ENCODE measurements at regions not wholly inside any gene's neighbourhood (a gene's known extent, or its start where the extent isn't known, plus 50 kb on each side); places are given as distances from the start of the nearest gene placed in this dataset.
A peak's percentile ranks its signal among the peaks of the same experiment; 100 is the strongest.
"Not testable (repeated sequence)": the region's sequence is repeated elsewhere in the genome, so short reads cannot be mapped to it uniquely, and the experiment has no call there.

- ATAC-seq (peak; percentile 97), DNase-seq (peak; percentile 67 to 92)
- peak overlapping the region; percentile 49 to 81 for H3K27ac Mint-ChIP-seq
- peaks cover 66% of the 10 kb centered on the region for H3K4me1 Mint-ChIP-seq
- peak overlapping the region; percentile 64 to 75 for H3K4me3 Mint-ChIP-seq
- H3K9me3 Mint-ChIP-seq: peaks cover 0 to 4% of the 10 kb centered on the region in 2 donors
- no peaks in the 10 kb centered on the region for H3K27me3 Mint-ChIP-seq
Measured at GRCh38 chr2:136327162-136327852, 209.4 kb upstream of the CXCR4 start.

DNA sequence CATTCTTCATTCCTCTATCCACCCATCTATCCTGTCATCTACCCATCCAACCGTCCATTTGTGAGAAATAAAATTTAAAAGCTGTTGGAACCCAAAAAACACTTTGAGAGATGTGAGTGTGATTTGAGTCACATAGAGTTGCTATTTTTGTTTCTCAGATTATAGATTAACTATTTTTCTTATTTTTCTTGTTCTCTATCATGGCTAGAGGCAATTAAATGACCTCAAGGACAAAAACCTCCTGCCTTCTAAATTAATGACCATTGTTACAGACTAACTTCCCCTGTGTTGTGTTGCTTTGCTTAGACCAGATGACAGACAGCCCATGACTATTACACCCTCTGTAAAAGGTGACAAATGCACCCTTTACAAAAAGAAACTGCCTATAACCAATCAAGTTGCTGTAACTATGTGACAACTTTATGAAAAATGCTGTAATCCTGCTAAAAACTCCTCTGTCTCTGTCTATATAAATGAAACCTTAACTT, 207.9 kb upstream of the CXCR4 start:
- DNase-seq (no peak), ATAC-seq (no peak)
- Mint-ChIP-seq H3K27ac (no peak overlapping the region), H3K27me3 (no peaks in the 10 kb centered on the region), H3K4me3 (no peak overlapping the region), H3K4me1 (peaks cover 80% of the 10 kb centered on the region), H3K9me3 (peaks cover 0 to 4% of the 10 kb centered on the region in 2 donors)

DNA sequence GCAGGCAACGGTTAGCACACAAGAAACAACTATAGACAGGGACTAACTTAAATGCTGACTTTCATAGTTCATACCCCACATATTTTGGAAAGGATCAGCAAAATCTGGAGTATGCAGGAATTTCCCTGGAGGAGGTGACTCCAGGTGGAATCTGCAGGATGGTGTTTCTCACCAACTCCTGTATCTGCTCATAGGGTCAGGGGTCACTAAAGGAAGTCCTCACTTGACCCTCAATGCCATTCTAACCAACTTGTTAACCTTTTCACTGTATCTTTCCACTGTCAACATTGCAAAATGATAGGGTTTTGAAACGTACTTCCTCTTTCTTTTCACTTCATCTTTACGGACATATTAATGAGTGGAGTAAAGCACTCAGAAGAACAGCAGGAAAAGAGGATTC, 207.0 kb upstream of the CXCR4 start:
- Mint-ChIP-seq H3K4me1 (peaks cover 89% of the 10 kb centered on the region), H3K4me3 (no peak overlapping the region), H3K27ac (no peak overlapping the region), H3K9me3 (peaks cover 0 to 4% of the 10 kb centered on the region in 2 donors), H3K27me3 (no peaks in the 10 kb centered on the region)
- no peak for DNase-seq
- no peak for ATAC-seq

DNA sequence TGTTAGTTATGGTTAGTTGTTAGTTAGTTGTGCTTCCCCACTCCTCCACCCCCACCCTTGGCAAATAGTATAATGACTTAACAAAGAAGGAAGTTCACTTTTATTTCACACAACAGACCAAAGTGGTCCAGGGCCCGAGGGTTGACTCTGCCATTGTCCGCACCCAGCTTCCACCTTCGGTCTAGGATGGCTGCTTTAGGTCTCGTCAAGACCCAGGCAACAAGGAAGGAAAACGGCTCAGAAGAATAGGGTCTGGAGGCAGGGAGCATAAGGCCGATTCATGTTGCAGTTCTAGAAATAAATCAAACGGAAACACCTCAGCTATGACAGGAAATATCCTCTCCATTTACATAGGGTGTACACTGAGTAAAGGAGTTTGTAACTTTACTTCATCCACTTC, 206.0 kb upstream of the CXCR4 start:
- Mint-ChIP-seq H3K27ac (peak overlapping the region; percentile 72 to 92), H3K27me3 (no peaks in the 10 kb centered on the region), H3K9me3 (peaks cover 0 to 4% of the 10 kb centered on the region in 2 donors), H3K4me1 (peaks cover 100% of the 10 kb centered on the region), H3K4me3 (peak overlapping the region; percentile 68)
- ATAC-seq: no peak
- DNase-seq: no peak

DNA sequence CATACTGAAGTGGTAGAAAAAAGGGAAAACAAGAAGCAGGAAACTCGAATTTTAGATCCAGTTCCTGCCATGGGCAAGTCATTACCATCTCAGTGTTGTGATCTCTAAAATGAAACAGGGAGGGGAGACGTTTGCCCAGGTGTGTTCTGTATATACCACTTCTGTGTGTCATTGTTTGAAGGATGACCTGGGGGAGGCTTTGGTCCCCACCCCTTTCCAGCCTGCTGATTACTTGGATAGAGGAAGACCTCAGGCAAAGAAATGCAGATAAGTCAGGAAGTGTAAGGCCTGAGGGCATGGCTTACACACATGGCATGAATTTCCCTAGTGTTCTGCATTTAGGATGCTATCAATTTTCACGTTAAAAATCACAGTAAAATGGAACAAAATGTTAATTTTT, 205.2 kb upstream of the CXCR4 start:
- H3K27me3 Mint-ChIP-seq: no peaks in the 10 kb centered on the region
- peaks cover 0 to 4% of the 10 kb centered on the region in 2 donors for H3K9me3 Mint-ChIP-seq
- no peak for DNase-seq
- H3K4me3 Mint-ChIP-seq: no peak overlapping the region
- no peak for ATAC-seq
- no peak overlapping the region for H3K27ac Mint-ChIP-seq
- H3K4me1 Mint-ChIP-seq: peaks cover 100% of the 10 kb centered on the region

DNA sequence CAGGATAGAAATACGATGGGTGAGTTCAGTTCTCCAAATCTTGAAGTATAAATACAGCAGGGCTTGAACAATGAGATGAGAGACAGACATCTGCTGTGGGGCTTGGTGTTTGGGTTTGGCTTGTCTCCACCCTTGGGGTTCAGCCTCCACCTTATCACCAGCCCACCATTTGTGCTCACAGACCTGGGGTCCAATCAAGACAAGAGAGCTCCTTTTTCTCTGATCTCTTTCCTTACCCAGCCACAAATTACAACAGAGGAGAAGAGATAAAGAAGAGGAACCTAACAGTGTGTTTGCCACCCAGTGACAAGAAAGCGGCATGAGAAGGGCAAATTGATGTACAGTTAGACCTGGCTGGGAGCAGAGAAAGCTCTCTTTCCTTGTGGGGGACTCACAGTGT, 204.5 kb upstream of the CXCR4 start:
- Mint-ChIP-seq H3K27ac (peak overlapping the region in 1 of 2 donors; percentile 44), H3K9me3 (peaks cover 0 to 4% of the 10 kb centered on the region in 2 donors), H3K4me3 (no peak overlapping the region), H3K27me3 (peaks cover 1% of the 10 kb centered on the region), H3K4me1 (peaks cover 95% of the 10 kb centered on the region)
- no peak for DNase-seq
- no peak for ATAC-seq

- peaks cover 0 to 3% of the 10 kb centered on the region in 2 donors for H3K9me3 Mint-ChIP-seq
- peak; percentile 41 for ATAC-seq
- H3K27ac Mint-ChIP-seq: no peak overlapping the region
- peaks cover 73% of the 10 kb centered on the region for H3K4me1 Mint-ChIP-seq
- peaks cover 10% of the 10 kb centered on the region for H3K27me3 Mint-ChIP-seq
- peak overlapping the region; percentile 14 to 44 for H3K4me3 Mint-ChIP-seq
- DNase-seq: no peak
Measured at GRCh38 chr2:136319651-136320050, 201.7 kb upstream of the CXCR4 start.

DNA sequence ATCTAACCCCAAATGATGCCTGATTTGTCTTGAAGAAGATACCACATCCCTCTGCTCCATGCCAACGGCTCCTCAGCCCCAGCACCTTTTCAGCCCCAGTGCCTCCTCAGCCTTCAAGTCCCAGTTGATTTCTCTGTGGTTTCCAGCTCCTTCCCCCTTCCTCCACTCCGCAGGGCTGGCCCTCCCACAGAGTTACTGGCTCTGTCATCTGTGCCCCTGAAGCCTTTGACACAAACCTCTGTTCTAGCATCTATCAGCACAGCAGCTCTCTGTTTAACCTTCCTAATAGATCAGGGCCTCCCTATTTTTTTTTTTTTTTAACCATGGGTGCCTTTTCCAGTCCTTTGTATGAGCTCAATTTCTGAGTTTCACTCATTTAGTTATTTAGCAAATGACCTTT, 201.3 kb upstream of the CXCR4 start:
- ATAC-seq (peak; percentile 65), DNase-seq (peak in 1 of 2 donors; percentile 39)
- Mint-ChIP-seq H3K9me3 (no peaks in the 10 kb centered on the region), H3K4me1 (peaks cover 69% of the 10 kb centered on the region), H3K27ac (no peak overlapping the region), H3K27me3 (peaks cover 10% of the 10 kb centered on the region), H3K4me3 (peak overlapping the region; percentile 14 to 44)

GRCh38 chr2:136314240-136314639, 196.3 kb upstream of the CXCR4 start:
- no peak for DNase-seq
- H3K4me1 Mint-ChIP-seq: peaks cover 38% of the 10 kb centered on the region
- peaks cover 10% of the 10 kb centered on the region for H3K27me3 Mint-ChIP-seq
- no peak overlapping the region for H3K27ac Mint-ChIP-seq
- H3K4me3 Mint-ChIP-seq: no peak overlapping the region
- no peak for ATAC-seq
- H3K9me3 Mint-ChIP-seq: no peaks in the 10 kb centered on the region

DNA sequence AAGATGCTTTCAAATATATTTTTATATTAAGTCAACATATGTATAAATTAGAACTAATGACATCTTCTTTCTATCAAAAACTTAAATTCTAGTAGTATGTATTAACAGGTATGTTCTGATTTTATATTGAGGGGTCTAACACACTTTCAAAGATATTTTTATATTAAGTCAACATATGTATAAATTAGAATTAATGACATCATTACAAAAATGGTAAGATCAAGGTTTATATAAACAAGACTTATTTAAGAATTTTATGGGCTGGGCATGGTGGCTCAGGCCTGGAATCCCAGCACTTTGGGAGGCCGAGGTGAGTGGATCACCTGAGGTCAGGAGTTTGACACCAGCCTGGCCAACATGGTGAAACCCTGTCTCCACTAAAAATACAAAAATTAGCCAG, 194.6 kb upstream of the CXCR4 start:
- Mint-ChIP-seq H3K27me3 (peaks cover 19% of the 10 kb centered on the region), H3K4me1 (peaks cover 26% of the 10 kb centered on the region)
- H3K4me3 Mint-ChIP-seq, H3K27ac Mint-ChIP-seq, DNase-seq, H3K9me3 Mint-ChIP-seq, ATAC-seq: not testable (repeated sequence)

DNA sequence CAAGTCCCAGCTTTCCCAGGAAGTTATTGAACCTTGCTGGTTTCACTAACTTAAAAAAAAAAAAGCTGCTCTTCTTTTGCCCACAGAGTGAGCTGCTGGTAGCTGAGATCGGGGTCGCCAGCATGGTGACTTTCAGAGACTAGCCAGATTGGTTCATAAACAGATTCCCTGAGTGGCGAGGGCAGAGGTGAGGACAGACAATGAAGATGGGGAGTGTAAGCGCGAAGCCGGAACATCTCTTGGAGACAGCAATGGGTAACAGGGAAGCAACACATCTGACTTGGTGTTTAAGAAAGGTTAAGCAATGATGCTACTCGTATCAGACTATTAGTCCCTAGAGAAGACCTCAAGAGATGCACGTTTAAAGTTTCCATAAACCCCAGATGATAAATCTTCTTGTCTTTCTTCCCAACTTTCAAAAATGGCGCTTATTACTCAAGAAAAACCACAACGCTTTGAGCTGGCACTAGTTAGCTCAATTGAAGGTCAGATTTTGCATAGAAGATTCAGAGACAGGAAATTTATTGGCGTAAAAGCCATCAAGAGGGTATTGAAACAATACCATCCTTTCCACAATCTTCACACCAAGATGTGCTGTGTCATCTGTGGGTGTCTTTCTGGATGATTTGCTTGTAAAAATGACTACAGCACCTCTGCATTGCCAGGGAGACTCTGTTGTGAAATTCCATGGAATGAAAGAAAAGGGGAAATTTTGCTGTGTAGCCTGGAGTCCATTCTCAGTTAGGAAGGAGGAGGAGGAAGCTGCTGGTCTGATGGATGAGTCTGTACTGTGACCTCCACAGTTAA, 193.1 kb upstream of the CXCR4 start:
- peak overlapping the region in 1 of 2 donors; percentile 84 for H3K27ac Mint-ChIP-seq
- peaks cover 24% of the 10 kb centered on the region for H3K4me1 Mint-ChIP-seq
- peak; percentile 88 for ATAC-seq
- peaks cover 0 to 6% of the 10 kb centered on the region in 2 donors for H3K9me3 Mint-ChIP-seq
- H3K27me3 Mint-ChIP-seq: peaks cover 13% of the 10 kb centered on the region
- peak overlapping the region; percentile 3 to 40 for H3K4me3 Mint-ChIP-seq
- DNase-seq: peak; percentile 11 to 24

DNA sequence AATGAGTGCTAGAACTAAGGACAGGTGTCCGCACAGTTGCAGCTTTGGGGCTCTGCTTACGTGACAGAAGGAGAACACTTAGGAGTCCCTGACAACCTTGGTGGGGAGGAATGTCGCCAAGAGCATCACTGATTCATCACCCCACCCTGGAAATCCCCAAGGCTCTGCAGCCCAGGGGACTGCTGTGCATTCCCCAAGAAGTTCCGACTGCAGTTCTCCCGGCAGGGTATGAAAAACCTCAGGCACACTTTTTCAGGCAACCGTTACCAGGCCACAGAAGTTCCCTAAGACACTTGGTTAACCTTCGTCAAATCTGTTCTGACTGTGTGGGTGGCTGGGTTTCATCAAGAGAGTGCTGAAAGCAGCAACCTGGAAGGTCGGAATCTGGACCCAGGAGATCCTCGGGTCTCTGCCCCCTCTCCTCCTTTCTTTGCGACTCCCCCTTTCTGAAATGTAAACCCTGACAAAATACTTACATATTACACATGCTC, 192.1 kb upstream of the CXCR4 start:
- ATAC-seq (no peak), DNase-seq (peak in 1 of 2 donors; percentile 28)
- peaks cover 0 to 6% of the 10 kb centered on the region in 2 donors for H3K9me3 Mint-ChIP-seq
- no peak overlapping the region for H3K27ac Mint-ChIP-seq
- H3K27me3 Mint-ChIP-seq: peaks cover 13% of the 10 kb centered on the region
- H3K4me3 Mint-ChIP-seq: peak overlapping the region in 1 of 2 donors; percentile 24
- H3K4me1 Mint-ChIP-seq: peaks cover 33% of the 10 kb centered on the region

GRCh38 chr2:136308611-136309010, 190.7 kb upstream of the CXCR4 start:
- H3K9me3 Mint-ChIP-seq: peaks cover 0 to 6% of the 10 kb centered on the region in 2 donors
- H3K27me3 Mint-ChIP-seq: peaks cover 13% of the 10 kb centered on the region
- ATAC-seq (no peak), DNase-seq (no peak)
- no peak overlapping the region for H3K27ac Mint-ChIP-seq
- H3K4me3 Mint-ChIP-seq: no peak overlapping the region
- peaks cover 43% of the 10 kb centered on the region for H3K4me1 Mint-ChIP-seq

DNA sequence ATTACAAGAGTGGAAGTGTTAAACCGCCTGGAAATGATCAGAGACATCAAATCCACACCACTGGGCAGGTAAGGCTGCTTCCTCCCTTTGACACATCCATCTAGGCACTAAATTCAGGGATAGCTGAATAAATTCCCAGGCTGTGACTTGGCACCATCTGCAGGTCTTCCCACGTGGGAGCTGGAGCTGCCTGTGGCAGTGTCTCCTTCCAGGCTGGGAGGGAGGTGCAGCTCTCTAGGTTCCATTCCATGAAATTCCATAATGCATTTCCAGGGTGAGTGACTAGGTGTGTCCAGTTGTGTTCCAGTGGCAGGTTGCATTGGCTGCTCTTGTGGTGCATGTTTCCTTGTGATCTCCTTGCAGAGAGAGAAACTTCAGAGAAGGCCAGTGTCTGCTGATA, 188.9 kb upstream of the CXCR4 start:
- H3K27ac Mint-ChIP-seq: no peak overlapping the region
- DNase-seq (no peak), ATAC-seq (no peak)
- H3K9me3 Mint-ChIP-seq: peaks cover 0 to 6% of the 10 kb centered on the region in 2 donors
- peaks cover 44% of the 10 kb centered on the region for H3K4me1 Mint-ChIP-seq
- H3K27me3 Mint-ChIP-seq: peaks cover 13% of the 10 kb centered on the region
- no peak overlapping the region for H3K4me3 Mint-ChIP-seq

DNA sequence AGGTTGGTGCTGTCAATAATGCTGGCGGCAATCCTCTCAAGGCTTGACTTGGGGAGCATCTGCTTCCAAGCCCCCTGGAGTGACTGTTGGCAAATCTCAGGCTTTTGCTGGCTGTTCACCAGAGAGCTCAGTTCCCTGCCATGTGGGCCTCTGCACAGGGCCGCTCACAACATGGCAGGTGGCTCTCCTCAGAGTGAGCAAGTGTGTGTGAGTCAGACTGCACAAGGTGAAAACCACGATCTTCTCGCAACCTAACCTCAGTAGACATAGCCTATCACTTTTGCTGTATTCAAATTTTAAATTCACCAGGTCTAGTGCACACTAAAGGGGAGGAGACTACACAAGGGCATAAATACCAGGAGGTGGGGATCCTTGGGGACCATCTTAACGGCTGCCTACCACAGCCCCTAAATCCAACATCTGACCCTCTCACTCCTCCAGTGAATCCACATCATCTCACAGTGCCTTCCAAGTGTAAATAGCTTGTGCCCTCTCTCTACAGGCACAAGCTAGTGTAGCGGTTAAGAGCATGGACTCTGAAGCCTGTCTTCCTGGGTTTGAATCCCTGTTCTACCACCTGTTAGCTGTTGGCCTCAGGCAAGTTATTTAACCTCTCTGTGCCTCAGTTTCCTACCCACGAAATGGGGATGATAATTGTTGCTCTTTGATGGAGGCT, 187.7 kb upstream of the CXCR4 start:
- DNase-seq (peak; percentile 67 to 79), ATAC-seq (peak; percentile 100)
- Mint-ChIP-seq H3K9me3 (peaks cover 0 to 6% of the 10 kb centered on the region in 2 donors), H3K4me3 (peak overlapping the region; percentile 33 to 50), H3K27me3 (peaks cover 13% of the 10 kb centered on the region), H3K27ac (peak overlapping the region in 1 of 2 donors; percentile 88), H3K4me1 (peaks cover 32% of the 10 kb centered on the region)
